ENCODE measurements at regions not wholly inside any gene's neighbourhood (a gene's known extent, or its start where the extent isn't known, plus 50 kb on each side); places are given as distances from the start of the nearest gene placed in this dataset.

DNA sequence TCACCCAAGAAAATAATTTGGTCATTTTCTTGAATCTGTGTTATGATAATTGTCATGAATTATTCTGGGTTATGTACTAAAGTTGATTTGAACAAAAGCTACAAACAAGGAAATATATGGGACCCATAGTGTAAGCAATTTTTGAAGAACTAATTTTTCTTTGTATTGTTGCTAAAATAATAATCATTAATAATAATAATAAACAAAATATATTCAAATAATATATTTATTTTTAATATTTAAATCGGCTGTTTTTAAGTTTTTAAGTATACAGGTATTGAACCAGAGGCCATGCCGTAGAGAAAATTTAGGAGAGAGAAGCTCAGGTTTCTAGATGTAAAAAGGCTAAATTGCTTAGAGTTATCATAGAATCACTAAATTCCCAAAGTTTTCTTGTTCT, 747.3 kb downstream of the LUZP2 start:
- Mint-ChIP-seq H3K4me3 (no peak overlapping the region), H3K27me3 (ENCODE audit: low read depth) (no peaks in the 10 kb centered on the region; the same call in 1 of the 2 replicates), H3K27ac (no peak overlapping the region), H3K36me3 (peaks cover 14% of the 10 kb centered on the region), H3K4me1 (no peaks in the 10 kb centered on the region), H3K9me3 (peaks cover 26% of the 10 kb centered on the region)
- DNase-seq (ENCODE audit: low spot score) (no peak), ATAC-seq (no peak)
- CTCF ChIA-PET = no interaction called here
- TF ChIP-seq ETV6 (CRISPR knock-in tag; IDR thresholded peaks at IDR 0.05) = no peak
- TF ChIP-seq, protein P1, sequence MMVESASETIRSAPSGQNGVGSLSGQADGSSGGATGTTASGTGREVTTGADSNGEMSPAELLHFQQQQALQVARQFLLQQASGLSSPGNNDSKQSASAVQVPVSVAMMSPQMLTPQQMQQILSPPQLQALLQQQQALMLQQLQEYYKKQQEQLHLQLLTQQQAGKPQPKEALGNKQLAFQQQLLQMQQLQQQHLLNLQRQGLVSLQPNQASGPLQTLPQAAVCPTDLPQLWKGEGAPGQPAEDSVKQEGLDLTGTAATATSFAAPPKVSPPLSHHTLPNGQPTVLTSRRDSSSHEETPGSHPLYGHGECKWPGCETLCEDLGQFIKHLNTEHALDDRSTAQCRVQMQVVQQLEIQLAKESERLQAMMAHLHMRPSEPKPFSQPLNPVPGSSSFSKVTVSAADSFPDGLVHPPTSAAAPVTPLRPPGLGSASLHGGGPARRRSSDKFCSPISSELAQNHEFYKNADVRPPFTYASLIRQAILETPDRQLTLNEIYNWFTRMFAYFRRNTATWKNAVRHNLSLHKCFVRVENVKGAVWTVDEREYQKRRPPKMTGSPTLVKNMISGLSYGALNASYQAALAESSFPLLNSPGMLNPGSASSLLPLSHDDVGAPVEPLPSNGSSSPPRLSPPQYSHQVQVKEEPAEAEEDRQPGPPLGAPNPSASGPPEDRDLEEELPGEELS (CRISPR knock-in tag; IDR thresholded peaks at IDR 0.05) = no peak
- no peak for TF ChIP-seq SOX15 (CRISPR knock-in tag; IDR thresholded peaks at IDR 0.05)
- TF ChIP-seq, protein P2, sequence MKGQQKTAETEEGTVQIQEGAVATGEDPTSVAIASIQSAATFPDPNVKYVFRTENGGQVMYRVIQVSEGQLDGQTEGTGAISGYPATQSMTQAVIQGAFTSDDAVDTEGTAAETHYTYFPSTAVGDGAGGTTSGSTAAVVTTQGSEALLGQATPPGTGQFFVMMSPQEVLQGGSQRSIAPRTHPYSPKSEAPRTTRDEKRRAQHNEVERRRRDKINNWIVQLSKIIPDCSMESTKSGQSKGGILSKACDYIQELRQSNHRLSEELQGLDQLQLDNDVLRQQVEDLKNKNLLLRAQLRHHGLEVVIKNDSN (CRISPR knock-in tag; IDR thresholded peaks at IDR 0.05) = no peak
- TF ChIP-seq SMAD4 (CRISPR knock-in tag; IDR thresholded peaks at IDR 0.05) = no peak
- TF ChIP-seq CREM (CRISPR knock-in tag; IDR thresholded peaks at IDR 0.05) = no peak
- no peak for TF ChIP-seq NFE2L1 (CRISPR knock-in tag; IDR thresholded peaks at IDR 0.05)
- TF ChIP-seq HMGA2 (CRISPR knock-in tag; IDR thresholded peaks at IDR 0.05) = peak; percentile 92
- POLR2A ChIA-PET = no interaction called here

DNA sequence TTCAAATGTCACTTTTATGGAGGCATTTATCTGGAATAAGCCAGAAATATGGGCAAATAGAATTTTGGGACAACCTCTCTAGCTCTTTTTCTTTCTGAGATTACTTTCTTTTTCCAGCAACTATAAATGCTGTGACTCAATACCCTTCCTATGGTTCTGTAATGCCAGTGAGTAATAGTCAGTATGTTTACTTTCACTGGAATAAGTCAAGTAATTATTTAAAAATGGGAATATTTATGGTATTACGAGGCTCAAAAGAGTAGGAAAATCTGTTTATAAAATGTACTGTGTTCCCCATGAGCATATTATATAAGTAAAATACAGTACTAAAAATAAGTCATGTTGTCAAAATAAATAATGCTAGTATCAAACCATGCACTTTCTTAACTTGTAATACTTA, 750.5 kb downstream of the LUZP2 start:
- TF ChIP-seq ELF4 (CRISPR knock-in tag; IDR thresholded peaks at IDR 0.05; ENCODE audit: low read depth) (no peak), GRHL2 (CRISPR knock-in tag; IDR thresholded peaks at IDR 0.05; ENCODE audit: insufficient replicate concordance, severe bottlenecking) (no peak)
- TF ChIP-seq, protein P3, sequence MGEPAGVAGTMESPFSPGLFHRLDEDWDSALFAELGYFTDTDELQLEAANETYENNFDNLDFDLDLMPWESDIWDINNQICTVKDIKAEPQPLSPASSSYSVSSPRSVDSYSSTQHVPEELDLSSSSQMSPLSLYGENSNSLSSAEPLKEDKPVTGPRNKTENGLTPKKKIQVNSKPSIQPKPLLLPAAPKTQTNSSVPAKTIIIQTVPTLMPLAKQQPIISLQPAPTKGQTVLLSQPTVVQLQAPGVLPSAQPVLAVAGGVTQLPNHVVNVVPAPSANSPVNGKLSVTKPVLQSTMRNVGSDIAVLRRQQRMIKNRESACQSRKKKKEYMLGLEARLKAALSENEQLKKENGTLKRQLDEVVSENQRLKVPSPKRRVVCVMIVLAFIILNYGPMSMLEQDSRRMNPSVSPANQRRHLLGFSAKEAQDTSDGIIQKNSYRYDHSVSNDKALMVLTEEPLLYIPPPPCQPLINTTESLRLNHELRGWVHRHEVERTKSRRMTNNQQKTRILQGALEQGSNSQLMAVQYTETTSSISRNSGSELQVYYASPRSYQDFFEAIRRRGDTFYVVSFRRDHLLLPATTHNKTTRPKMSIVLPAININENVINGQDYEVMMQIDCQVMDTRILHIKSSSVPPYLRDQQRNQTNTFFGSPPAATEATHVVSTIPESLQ (CRISPR knock-in tag; IDR thresholded peaks at IDR 0.05) = no peak
- CTCF ChIA-PET = no interaction called here
- Mint-ChIP-seq H3K27ac (no peak overlapping the region), H3K4me1 (no peaks in the 10 kb centered on the region), H3K9me3 (peaks cover 20% of the 10 kb centered on the region), H3K4me3 (no peak overlapping the region), H3K36me3 (peaks cover 14% of the 10 kb centered on the region), H3K27me3 (ENCODE audit: low read depth) (no peaks in the 10 kb centered on the region; the same call in 1 of the 2 replicates)
- ATAC-seq = no peak
- POLR2A ChIA-PET = no interaction called here
- DNase-seq (ENCODE audit: low spot score) = no peak

DNA sequence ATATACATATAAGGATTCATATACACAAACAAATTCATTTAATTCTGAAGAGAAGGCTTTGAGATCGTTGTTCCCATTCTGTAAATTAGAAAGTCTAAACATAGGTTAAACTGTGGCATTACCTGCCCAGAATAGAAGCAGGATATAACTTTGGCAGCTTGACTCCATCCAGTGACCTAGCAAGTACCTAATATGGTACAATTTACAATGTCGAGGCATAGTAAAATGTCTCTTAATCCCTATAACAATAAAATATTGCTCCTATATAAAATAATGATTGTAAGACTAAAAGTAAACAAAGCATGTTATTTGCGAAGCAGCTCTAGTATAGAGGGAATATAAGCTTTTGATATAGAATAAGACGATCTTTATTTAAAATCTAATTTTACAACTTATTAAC, 756.0 kb downstream of the LUZP2 start:
- POLR2A ChIA-PET = no interaction called here
- no peak overlapping the region for H3K27ac Mint-ChIP-seq
- no peaks in the 10 kb centered on the region for H3K9me3 Mint-ChIP-seq
- H3K4me3 Mint-ChIP-seq = no peak overlapping the region
- no peak for ATAC-seq
- CTCF ChIA-PET = no interaction called here
- no peaks in the 10 kb centered on the region for H3K27me3 Mint-ChIP-seq (ENCODE audit: low read depth)
- no peaks in the 10 kb centered on the region for H3K4me1 Mint-ChIP-seq
- DNase-seq (ENCODE audit: low spot score) = no peak
- TF ChIP-seq, protein P4, sequence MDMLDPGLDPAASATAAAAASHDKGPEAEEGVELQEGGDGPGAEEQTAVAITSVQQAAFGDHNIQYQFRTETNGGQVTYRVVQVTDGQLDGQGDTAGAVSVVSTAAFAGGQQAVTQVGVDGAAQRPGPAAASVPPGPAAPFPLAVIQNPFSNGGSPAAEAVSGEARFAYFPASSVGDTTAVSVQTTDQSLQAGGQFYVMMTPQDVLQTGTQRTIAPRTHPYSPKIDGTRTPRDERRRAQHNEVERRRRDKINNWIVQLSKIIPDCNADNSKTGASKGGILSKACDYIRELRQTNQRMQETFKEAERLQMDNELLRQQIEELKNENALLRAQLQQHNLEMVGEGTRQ (CRISPR knock-in tag; IDR thresholded peaks at IDR 0.05) = no peak
- no peak for TF ChIP-seq ZNF317 (CRISPR knock-in tag; IDR thresholded peaks at IDR 0.05; ENCODE audit: borderline replicate concordance, low read depth)
- no peak for TF ChIP-seq NR2C2 (CRISPR knock-in tag; IDR thresholded peaks at IDR 0.05)
- TF ChIP-seq, protein P3 (CRISPR knock-in tag; IDR thresholded peaks at IDR 0.05) = no peak
- no peak for TF ChIP-seq NR1H2 (CRISPR knock-in tag; IDR thresholded peaks at IDR 0.05)
- TF ChIP-seq ZNF263 (CRISPR knock-in tag; IDR thresholded peaks at IDR 0.05; ENCODE audit: low read depth) = no peak
- TF ChIP-seq, protein P5, sequence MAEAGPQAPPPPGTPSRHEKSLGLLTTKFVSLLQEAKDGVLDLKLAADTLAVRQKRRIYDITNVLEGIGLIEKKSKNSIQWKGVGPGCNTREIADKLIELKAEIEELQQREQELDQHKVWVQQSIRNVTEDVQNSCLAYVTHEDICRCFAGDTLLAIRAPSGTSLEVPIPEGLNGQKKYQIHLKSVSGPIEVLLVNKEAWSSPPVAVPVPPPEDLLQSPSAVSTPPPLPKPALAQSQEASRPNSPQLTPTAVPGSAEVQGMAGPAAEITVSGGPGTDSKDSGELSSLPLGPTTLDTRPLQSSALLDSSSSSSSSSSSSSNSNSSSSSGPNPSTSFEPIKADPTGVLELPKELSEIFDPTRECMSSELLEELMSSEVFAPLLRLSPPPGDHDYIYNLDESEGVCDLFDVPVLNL (CRISPR knock-in tag; IDR thresholded peaks at IDR 0.05; ENCODE audit: borderline replicate concordance, low read depth) = no peak
- no peak for TF ChIP-seq NFYB (CRISPR knock-in tag; conservative IDR thresholded peaks at IDR 0.05; ENCODE audit: low read depth)
- no peak for TF ChIP-seq SMAD3 (CRISPR knock-in tag; IDR thresholded peaks at IDR 0.05; ENCODE audit: borderline replicate concordance)
- TF ChIP-seq ZNF138 (CRISPR knock-in tag; conservative IDR thresholded peaks at IDR 0.05) = no peak
- TF ChIP-seq, protein P6, sequence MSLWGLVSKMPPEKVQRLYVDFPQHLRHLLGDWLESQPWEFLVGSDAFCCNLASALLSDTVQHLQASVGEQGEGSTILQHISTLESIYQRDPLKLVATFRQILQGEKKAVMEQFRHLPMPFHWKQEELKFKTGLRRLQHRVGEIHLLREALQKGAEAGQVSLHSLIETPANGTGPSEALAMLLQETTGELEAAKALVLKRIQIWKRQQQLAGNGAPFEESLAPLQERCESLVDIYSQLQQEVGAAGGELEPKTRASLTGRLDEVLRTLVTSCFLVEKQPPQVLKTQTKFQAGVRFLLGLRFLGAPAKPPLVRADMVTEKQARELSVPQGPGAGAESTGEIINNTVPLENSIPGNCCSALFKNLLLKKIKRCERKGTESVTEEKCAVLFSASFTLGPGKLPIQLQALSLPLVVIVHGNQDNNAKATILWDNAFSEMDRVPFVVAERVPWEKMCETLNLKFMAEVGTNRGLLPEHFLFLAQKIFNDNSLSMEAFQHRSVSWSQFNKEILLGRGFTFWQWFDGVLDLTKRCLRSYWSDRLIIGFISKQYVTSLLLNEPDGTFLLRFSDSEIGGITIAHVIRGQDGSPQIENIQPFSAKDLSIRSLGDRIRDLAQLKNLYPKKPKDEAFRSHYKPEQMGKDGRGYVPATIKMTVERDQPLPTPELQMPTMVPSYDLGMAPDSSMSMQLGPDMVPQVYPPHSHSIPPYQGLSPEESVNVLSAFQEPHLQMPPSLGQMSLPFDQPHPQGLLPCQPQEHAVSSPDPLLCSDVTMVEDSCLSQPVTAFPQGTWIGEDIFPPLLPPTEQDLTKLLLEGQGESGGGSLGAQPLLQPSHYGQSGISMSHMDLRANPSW (CRISPR knock-in tag; conservative IDR thresholded peaks at IDR 0.05; ENCODE audit: low read depth) = no peak
- no peak for TF ChIP-seq IRF2 (CRISPR knock-in tag; IDR thresholded peaks at IDR 0.05; ENCODE audit: borderline replicate concordance, low read depth)
- no peaks in the 10 kb centered on the region for H3K36me3 Mint-ChIP-seq
